Lung (tissue), 11 donors: ENCODE measurements at regions not wholly inside any gene's neighbourhood (a gene's known extent, or its start where the extent isn't known, plus 50 kb on each side); places are given as distances from the start of the nearest gene placed in this dataset.

Experiments used
- ATAC-seq: fragments of 200-7000 bp; cut with Tn5 transposase; one replicate; pipeline ENCODE4 v1.9.1; 2020; ENCODE audit warnings: moderate number of reproducible peaks; ENCODE audit not compliant: insufficient read depth, low FRiP score
- DNase-seq, 3 donors: peaks; one replicate each; pipeline ENCODE4 v3.0.0-alpha.2; 2013 to 2017
- H3K27ac ChIP-seq, 2 donors: one replicate each; pipeline ENCODE4 v1.5.1; 2013; ENCODE audit warnings: mild to moderate bottlenecking in 2 of 2, moderate library complexity in 2 of 2, control low read depth in 1 of 2, inconsistent platforms in 1 of 2, low read depth in 1 of 2, low read length in 1 of 2
- H3K27me3 ChIP-seq, 3 donors: one replicate each; pipeline ENCODE4 v1.5.1; 2013; ENCODE audit warnings: low read length in 2 of 3; ENCODE audit not compliant: control insufficient read depth in 3 of 3, insufficient read depth in 3 of 3
- H3K36me3 ChIP-seq, 4 donors: one replicate each; pipeline ENCODE4 v1.5.1; 2013; ENCODE audit warnings: low read length in 4 of 4, mild to moderate bottlenecking in 1 of 4, moderate library complexity in 1 of 4; ENCODE audit not compliant: control insufficient read depth in 4 of 4, insufficient read depth in 4 of 4
- H3K4me1 ChIP-seq, 5 donors: one replicate each; pipeline ENCODE4 v1.5.1; 2013; ENCODE audit warnings: low read length in 5 of 5, mild to moderate bottlenecking in 2 of 5, moderate library complexity in 1 of 5; ENCODE audit not compliant: control insufficient read depth in 5 of 5, insufficient read depth in 5 of 5
- H3K4me3 ChIP-seq: one replicate; pipeline ENCODE4 v1.5.1; 2013; ENCODE audit warnings: mild to moderate bottlenecking, control low read depth, moderate library complexity
- H3K9ac ChIP-seq, 2 donors: one replicate each; pipeline ENCODE4 v1.5.1; 2013; ENCODE audit warnings: low read length in 2 of 2, control low read depth in 1 of 2; ENCODE audit not compliant: insufficient read depth in 1 of 2
- H3K9me3 ChIP-seq, 4 donors: one replicate each; pipeline ENCODE4 v1.5.1; 2013; ENCODE audit warnings: low read length in 3 of 4, mild to moderate bottlenecking in 1 of 4, moderate library complexity in 1 of 4; ENCODE audit not compliant: control insufficient read depth in 4 of 4, insufficient read depth in 3 of 4
- CTCF ChIP-seq: IDR thresholded peaks from 2 replicates; pipeline ENCODE4 v1.5.1; 2012; ENCODE audit warnings: mild to moderate bottlenecking; ENCODE audit errors: control extremely low read depth, extremely low read depth
- WGBS, 2 donors: extraction: QIAGEN DNeasy Blood & Tissue Kit; methylation state at CpG; one replicate each; pipeline ENCODE4 v1.1.7; 2013; 5-methylcytosine and 5-hydroxymethylcytosine counted together
- donor health status: control.
- donor health status: control.
- donor health status: Bipolar disorder and iron deficiency.
- donor health status: healthy.
- donor health status: DM: yes; HTN: yes; CAD: no.

GRCh38 chr16:63890081-63890480 is 1231.8 kb downstream of the CDH11 start:
- peak in 2 of 3 donors; percentile 53 to 67 for DNase-seq
- Histone ChIP-seq H3K4me1 (peaks cover 0 to 7% (median 0%) of the 10 kb centered on the region in 5 donors), H3K9ac (no peak overlapping the region), H3K9me3 (peaks cover 0 to 2% (median 0%) of the 10 kb centered on the region in 4 donors), H3K36me3 (no peaks in the 10 kb centered on the region), H3K27ac (no peak overlapping the region), H3K4me3 (no peak overlapping the region), H3K27me3 (no peaks in the 10 kb centered on the region)
- TF ChIP-seq CTCF: no peak
- ATAC-seq: no peak
- 21 to 63% methylated on average over 1 of the region's 1 CpG for WGBS, 2 donors

- H3K9ac ChIP-seq: no peak overlapping the region
- H3K4me1 ChIP-seq: no peaks in the 10 kb centered on the region
- DNase-seq (no peak), ATAC-seq (no peak)
- no peak overlapping the region for H3K4me3 ChIP-seq
- no peaks in the 10 kb centered on the region for H3K36me3 ChIP-seq
- no peaks in the 10 kb centered on the region for H3K9me3 ChIP-seq
- no peak for TF ChIP-seq CTCF
- no peak overlapping the region for H3K27ac ChIP-seq
- no peaks in the 10 kb centered on the region for H3K27me3 ChIP-seq
Observed at GRCh38 chr16:63883091-63883490, 1238.8 kb downstream of the CDH11 start.

GRCh38 chr16:63882576-63882975 is 1239.3 kb downstream of the CDH11 start:
- H3K27ac ChIP-seq: no peak overlapping the region
- DNase-seq (no peak), ATAC-seq (no peak)

More at GRCh38 chr16:63882576-63882975, 1239.3 kb downstream of the CDH11 start:
- no peaks in the 10 kb centered on the region for H3K36me3 ChIP-seq
- no peak overlapping the region for H3K4me3 ChIP-seq
- H3K9ac ChIP-seq: no peak overlapping the region
- TF ChIP-seq CTCF: no peak
- H3K27me3 ChIP-seq: no peaks in the 10 kb centered on the region
- H3K4me1 ChIP-seq: no peaks in the 10 kb centered on the region
- no peaks in the 10 kb centered on the region for H3K9me3 ChIP-seq
